ENCODE measurements at regions not wholly inside any gene's neighbourhood (a gene's known extent, or its start where the extent isn't known, plus 50 kb on each side); places are given as distances from the start of the nearest gene placed in this dataset.

GRCh38 chr2:122180972-122181371 lies 425.5 kb downstream of the TSN start:
- intact Hi-C loops (cut with micrococcal nuclease), result no loop called here
- BruUV-seq (replicated peaks), result no TSS peak
- in situ Hi-C loops (cut with MboI), result no loop called here
- TF ChIP-seq, protein P1, sequence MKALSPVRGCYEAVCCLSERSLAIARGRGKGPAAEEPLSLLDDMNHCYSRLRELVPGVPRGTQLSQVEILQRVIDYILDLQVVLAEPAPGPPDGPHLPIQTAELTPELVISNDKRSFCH (CRISPR knock-in tag; IDR thresholded peaks at IDR 0.05), result no peak
- TF ChIP-seq, protein P1 (tag; IDR thresholded peaks at IDR 0.05), result no peak
- TF ChIP-seq RBFOX2 (IDR thresholded peaks at IDR 0.05; ENCODE audit: low read depth, low read length), result no peak
- TF ChIP-seq CC2D1A (IDR thresholded peaks at IDR 0.05), result no peak
- H4K20me1 ChIP-seq (replicated peaks; ENCODE audit: control insufficient read depth, insufficient read depth, low read length), result no peaks in the 10 kb centered on the region
- ATAC-seq (no peak), DNase-seq (ENCODE audit: extremely low read depth in 1 of 4, low spot score in 3 of 4) (no peak), FAIRE-seq (no peak)
- H3K4me1 ChIP-seq (replicated peaks in 1 of 2; ENCODE audit: control insufficient read depth in 2 of 2, insufficient read depth in 2 of 2, low read length in 2 of 2), result no peaks in the 10 kb centered on the region
- H3K36me3 ChIP-seq (ENCODE audit: control insufficient read depth, insufficient read depth, low read length), result no peaks in the 10 kb centered on the region
- ChIA-PET POLR2A (interaction anchor here (0.8 kb wide), 1 partner anchor 151 kb away, joined by 3 read pairs; no protein-coding TSS in a partner anchor), CTCF (ENCODE audit: low intra/inter-chr PET ratio) (no interaction called here)
- WGBS (ENCODE audit: insufficient coverage, low coverage, missing lambda C conversion rate), result 0% methylated on average over 1 of the region's 1 CpG
- no peaks in the 10 kb centered on the region for H3K79me2 ChIP-seq (ENCODE audit: control insufficient read depth, insufficient read depth, low read length)
- no peak overlapping the region for H2AFZ ChIP-seq (ENCODE audit: low read depth, low read length)
- no peak overlapping the region for H3K9ac ChIP-seq (ENCODE audit: insufficient read depth in 1 of 2, low read depth in 2 of 2, low read length in 2 of 2)
- no peak overlapping the region for H3K4me2 ChIP-seq (ENCODE audit: insufficient read depth, low read length)
- no peak overlapping the region for H3K27ac ChIP-seq (ENCODE audit: extremely low read depth, low read depth, low read length)
- no peaks in the 10 kb centered on the region for H3K9me3 ChIP-seq (replicated peaks; ENCODE audit: control insufficient read depth, insufficient read depth, low read depth, low read length)
- no peak overlapping the region for H3K4me3 ChIP-seq
- H3K27me3 ChIP-seq (ENCODE audit: control insufficient read depth in 2 of 2, insufficient read depth in 2 of 2, low read length in 2 of 2), result no peaks in the 10 kb centered on the region; a peak in 1 of 5 replicates
- no peaks in the 10 kb centered on the region for H3K9me1 ChIP-seq (ENCODE audit: control insufficient read depth, insufficient read depth, low read length)

DNA sequence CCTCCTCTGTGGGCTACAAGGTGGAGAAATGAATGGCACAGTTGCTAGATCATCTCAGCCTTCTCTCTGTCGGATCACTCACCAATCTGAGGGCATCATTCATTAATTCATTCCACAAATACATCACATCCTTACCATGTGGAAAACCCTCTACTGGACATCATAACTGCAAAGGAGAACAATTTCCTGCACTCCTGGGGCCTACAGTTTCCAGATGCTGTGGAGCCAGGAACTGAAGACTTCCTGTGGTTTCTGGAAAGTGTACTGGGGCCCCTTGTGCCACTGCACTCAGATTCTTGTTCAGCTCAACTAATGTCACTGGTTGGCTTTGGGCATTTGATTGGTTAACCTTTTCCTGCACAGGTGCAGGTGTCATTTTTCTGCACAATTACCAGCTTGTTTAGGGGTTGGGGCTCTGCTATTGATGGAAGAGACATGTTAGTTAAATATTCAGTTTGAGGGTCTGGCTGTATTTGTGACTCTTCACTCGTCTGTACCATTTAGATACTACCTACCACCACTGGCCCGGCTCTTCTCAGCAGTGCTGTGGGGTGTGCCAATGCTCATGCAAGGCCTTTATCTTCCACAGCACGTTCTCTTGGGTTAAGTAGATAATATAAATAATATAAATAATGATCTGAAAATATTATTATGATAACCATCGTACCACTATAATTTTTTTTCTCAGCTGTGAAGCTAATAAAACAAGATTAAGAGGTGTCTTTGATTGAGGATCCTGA lies 427.3 kb downstream of the TSN start:
- H3K4me3 ChIP-seq, result no peak overlapping the region
- H3K9me3 ChIP-seq (replicated peaks; ENCODE audit: control insufficient read depth, insufficient read depth, low read depth, low read length), result no peaks in the 10 kb centered on the region
- no peak overlapping the region for H3K4me2 ChIP-seq (ENCODE audit: insufficient read depth, low read length)
- ChIA-PET POLR2A (no interaction called here), CTCF (ENCODE audit: low intra/inter-chr PET ratio) (no interaction called here)
- no peak overlapping the region for H3K27ac ChIP-seq (ENCODE audit: extremely low read depth, low read depth, low read length)
- intact Hi-C loops (cut with micrococcal nuclease) (no loop called here), in situ Hi-C loops (cut with MboI) (no loop called here)
- H3K4me1 ChIP-seq (replicated peaks in 1 of 2; ENCODE audit: control insufficient read depth in 2 of 2, insufficient read depth in 2 of 2, low read length in 2 of 2), result peaks cover 7 to 9% of the 10 kb centered on the region in 2 experiments; a peak in 3 of 5 replicates
- no peak overlapping the region for H2AFZ ChIP-seq (ENCODE audit: low read depth, low read length)
- FAIRE-seq (no peak), ATAC-seq (no peak), DNase-seq (ENCODE audit: extremely low read depth in 1 of 4, low spot score in 3 of 4) (no peak)
- no peak overlapping the region for H3K9ac ChIP-seq (ENCODE audit: insufficient read depth in 1 of 2, low read depth in 2 of 2, low read length in 2 of 2)
- no TSS peak for BruUV-seq (replicated peaks)
- H3K27me3 ChIP-seq (ENCODE audit: control insufficient read depth in 2 of 2, insufficient read depth in 2 of 2, low read length in 2 of 2), result peaks cover 0 to 3% of the 10 kb centered on the region in 2 experiments; a peak in 2 of 5 replicates
- H3K36me3 ChIP-seq (ENCODE audit: control insufficient read depth, insufficient read depth, low read length), result no peaks in the 10 kb centered on the region
- 0% methylated on average over 5 of the region's 5 CpGs for WGBS (ENCODE audit: insufficient coverage, low coverage, missing lambda C conversion rate)
- H4K20me1 ChIP-seq (replicated peaks; ENCODE audit: control insufficient read depth, insufficient read depth, low read length), result 0 out of 2 replicates have a peak, but pooled peaks cover 4% of the 10 kb centered on the region
- TF ChIP-seq NCOA2 (IDR thresholded peaks at IDR 0.05; ENCODE audit: partially characterized antibody in 2 of 2), result no peak
- TF ChIP-seq GTF2A2 (tag; IDR thresholded peaks at IDR 0.05), result no peak
- H3K9me1 ChIP-seq (ENCODE audit: control insufficient read depth, insufficient read depth, low read length), result no peaks in the 10 kb centered on the region
- H3K79me2 ChIP-seq (ENCODE audit: control insufficient read depth, insufficient read depth, low read length), result no peaks in the 10 kb centered on the region
